ENCODE measurements at regions not wholly inside any gene's neighbourhood (a gene's known extent, or its start where the extent isn't known, plus 50 kb on each side); places are given as distances from the start of the nearest gene placed in this dataset.

DNA sequence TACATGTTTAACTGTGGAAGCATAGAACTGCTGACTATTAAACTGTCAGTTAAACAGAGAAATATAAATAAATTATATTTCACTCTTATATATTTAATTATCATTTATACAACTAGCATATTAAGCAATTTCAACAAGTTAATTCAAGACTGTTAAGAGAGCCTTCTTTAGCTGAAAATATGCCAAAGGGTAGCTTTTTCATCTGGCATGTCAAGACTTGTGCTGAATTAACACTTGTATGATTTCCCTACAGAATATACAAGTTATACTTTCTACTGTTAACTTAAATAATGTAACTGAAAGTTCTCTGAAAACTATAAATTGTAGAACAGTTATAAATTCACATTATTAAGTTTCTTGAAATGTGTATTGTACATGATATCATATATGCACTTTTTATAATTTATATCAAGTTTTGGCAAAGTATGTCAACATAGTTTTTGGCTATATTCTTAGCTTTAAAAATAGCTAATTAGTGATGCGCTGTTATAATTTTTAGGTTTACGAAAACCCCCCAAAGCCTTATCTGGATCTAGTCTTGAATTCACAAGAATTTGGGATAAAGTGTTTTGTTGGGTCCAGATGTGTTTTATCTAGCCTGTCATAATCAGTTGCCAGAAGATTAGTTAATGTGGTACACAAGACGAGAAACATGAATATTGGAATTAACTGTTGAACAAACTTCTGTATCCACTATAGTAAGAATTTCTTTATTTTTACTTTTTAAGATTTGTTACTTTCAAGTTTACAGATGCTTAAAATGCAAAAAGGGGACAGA, 231.1 kb upstream of the FOXP2 start:
- no peaks in the 10 kb centered on the region for H3K36me3 ChIP-seq (ENCODE audit: control insufficient read depth in 4 of 4, insufficient read depth in 4 of 4, low read length in 4 of 4)
- ATAC-seq (ENCODE audit: insufficient read depth, low FRiP score) (no peak), DNase-seq (peak in 2 of 3 donors; percentile 80 to 85)
- H3K4me3 ChIP-seq = no peak overlapping the region
- peaks cover 0 to 10% (median 0%) of the 10 kb centered on the region in 5 donors for H3K4me1 ChIP-seq (ENCODE audit: control insufficient read depth in 5 of 5, insufficient read depth in 5 of 5, low read length in 5 of 5)
- no peaks in the 10 kb centered on the region for H3K27me3 ChIP-seq (ENCODE audit: control insufficient read depth in 3 of 3, insufficient read depth in 3 of 3, low read length in 2 of 3)
- H3K9me3 ChIP-seq (ENCODE audit: control insufficient read depth in 4 of 4, insufficient read depth in 3 of 4, low read length in 3 of 4) = no peaks in the 10 kb centered on the region
- TF ChIP-seq, protein P1, sequence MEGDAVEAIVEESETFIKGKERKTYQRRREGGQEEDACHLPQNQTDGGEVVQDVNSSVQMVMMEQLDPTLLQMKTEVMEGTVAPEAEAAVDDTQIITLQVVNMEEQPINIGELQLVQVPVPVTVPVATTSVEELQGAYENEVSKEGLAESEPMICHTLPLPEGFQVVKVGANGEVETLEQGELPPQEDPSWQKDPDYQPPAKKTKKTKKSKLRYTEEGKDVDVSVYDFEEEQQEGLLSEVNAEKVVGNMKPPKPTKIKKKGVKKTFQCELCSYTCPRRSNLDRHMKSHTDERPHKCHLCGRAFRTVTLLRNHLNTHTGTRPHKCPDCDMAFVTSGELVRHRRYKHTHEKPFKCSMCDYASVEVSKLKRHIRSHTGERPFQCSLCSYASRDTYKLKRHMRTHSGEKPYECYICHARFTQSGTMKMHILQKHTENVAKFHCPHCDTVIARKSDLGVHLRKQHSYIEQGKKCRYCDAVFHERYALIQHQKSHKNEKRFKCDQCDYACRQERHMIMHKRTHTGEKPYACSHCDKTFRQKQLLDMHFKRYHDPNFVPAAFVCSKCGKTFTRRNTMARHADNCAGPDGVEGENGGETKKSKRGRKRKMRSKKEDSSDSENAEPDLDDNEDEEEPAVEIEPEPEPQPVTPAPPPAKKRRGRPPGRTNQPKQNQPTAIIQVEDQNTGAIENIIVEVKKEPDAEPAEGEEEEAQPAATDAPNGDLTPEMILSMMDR (IDR thresholded peaks at IDR 0.05; ENCODE audit: control extremely low read depth, extremely low read depth) = no peak
- no peak overlapping the region for H3K9ac ChIP-seq (ENCODE audit: insufficient read depth in 1 of 2, low read length in 2 of 2)
- WGBS, 2 donors = 81 to 84% methylated on average over 3 of the region's 3 CpGs
- no peak overlapping the region for H3K27ac ChIP-seq (ENCODE audit: low read depth in 1 of 2, low read length in 1 of 2)

DNA sequence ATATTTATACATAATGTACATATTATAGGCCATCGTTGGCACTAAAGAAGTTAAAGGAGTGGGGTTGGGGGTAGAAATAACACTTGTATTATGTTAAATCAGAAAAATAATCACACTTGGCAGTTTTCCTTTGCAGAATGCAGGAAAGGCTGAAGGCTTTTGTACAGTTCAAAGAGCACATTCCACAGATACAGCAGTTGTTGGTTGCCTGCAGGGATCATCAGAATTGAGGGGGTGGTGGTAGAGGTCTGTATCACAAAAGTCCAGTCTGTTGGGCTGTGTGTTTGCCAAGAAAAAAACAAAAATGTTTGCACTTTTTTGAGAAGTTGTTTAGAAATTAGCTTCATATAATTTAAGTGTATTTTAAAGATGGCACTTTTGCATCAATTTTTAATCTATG, 231.8 kb upstream of the FOXP2 start:
- Histone ChIP-seq H3K4me1 (ENCODE audit: control insufficient read depth in 5 of 5, insufficient read depth in 5 of 5, low read length in 5 of 5) (peaks cover 0 to 10% (median 0%) of the 10 kb centered on the region in 5 donors), H3K27ac (ENCODE audit: low read depth in 1 of 2, low read length in 1 of 2) (no peak overlapping the region), H3K9ac (ENCODE audit: insufficient read depth in 1 of 2, low read length in 2 of 2) (no peak overlapping the region), H3K27me3 (ENCODE audit: control insufficient read depth in 3 of 3, insufficient read depth in 3 of 3, low read length in 2 of 3) (no peaks in the 10 kb centered on the region), H3K9me3 (ENCODE audit: control insufficient read depth in 4 of 4, insufficient read depth in 3 of 4, low read length in 3 of 4) (no peaks in the 10 kb centered on the region), H3K4me3 (no peak overlapping the region), H3K36me3 (ENCODE audit: control insufficient read depth in 4 of 4, insufficient read depth in 4 of 4, low read length in 4 of 4) (no peaks in the 10 kb centered on the region)
- TF ChIP-seq, protein P1 (IDR thresholded peaks at IDR 0.05; ENCODE audit: control extremely low read depth, extremely low read depth) = no peak
- WGBS, 2 donors = 65 to 78% methylated on average over 1 of the region's 1 CpG
- ATAC-seq (ENCODE audit: insufficient read depth, low FRiP score) (no peak), DNase-seq (peak; percentile 27 to 57 (median 50))

DNA sequence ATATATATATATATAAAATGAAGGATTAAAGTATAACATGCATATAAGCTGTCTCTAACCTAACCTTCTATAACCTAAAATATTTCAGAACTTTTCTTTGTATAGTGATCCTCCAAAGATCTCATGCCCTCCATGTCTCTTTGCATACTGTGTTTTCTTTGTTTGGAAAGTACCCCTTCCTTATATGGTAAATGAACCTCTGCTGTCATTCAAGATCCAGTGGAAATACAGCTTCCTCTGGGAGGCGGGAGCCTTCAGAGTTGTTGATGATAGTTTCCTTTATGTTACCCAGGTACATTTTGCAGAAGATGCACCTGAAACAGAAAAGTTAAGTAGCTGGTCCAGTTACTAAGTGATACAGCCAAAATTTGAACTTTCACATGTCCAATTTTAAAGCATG, 233.3 kb upstream of the FOXP2 start:
- ATAC-seq (ENCODE audit: insufficient read depth, low FRiP score) = no peak
- Histone ChIP-seq H3K9me3 (ENCODE audit: control insufficient read depth in 4 of 4, insufficient read depth in 3 of 4, low read length in 3 of 4) (no peaks in the 10 kb centered on the region), H3K4me3 (no peak overlapping the region), H3K27ac (ENCODE audit: low read depth in 1 of 2, low read length in 1 of 2) (no peak overlapping the region), H3K36me3 (ENCODE audit: control insufficient read depth in 4 of 4, insufficient read depth in 4 of 4, low read length in 4 of 4) (no peaks in the 10 kb centered on the region), H3K9ac (ENCODE audit: insufficient read depth in 1 of 2, low read length in 2 of 2) (no peak overlapping the region), H3K4me1 (ENCODE audit: control insufficient read depth in 5 of 5, insufficient read depth in 5 of 5, low read length in 5 of 5) (peaks cover 0 to 10% (median 0%) of the 10 kb centered on the region in 5 donors), H3K27me3 (ENCODE audit: control insufficient read depth in 3 of 3, insufficient read depth in 3 of 3, low read length in 2 of 3) (no peaks in the 10 kb centered on the region)
- 79 to 93% methylated on average over 1 of the region's 1 CpG for WGBS, 2 donors
- no peak for DNase-seq
- TF ChIP-seq, protein P1 (IDR thresholded peaks at IDR 0.05; ENCODE audit: control extremely low read depth, extremely low read depth) = no peak

Data from lung (tissue), 11 donors.